ENCODE measurements at regions not wholly inside any gene's neighbourhood (a gene's known extent, or its start where the extent isn't known, plus 50 kb on each side); places are given as distances from the start of the nearest gene placed in this dataset.

DNA sequence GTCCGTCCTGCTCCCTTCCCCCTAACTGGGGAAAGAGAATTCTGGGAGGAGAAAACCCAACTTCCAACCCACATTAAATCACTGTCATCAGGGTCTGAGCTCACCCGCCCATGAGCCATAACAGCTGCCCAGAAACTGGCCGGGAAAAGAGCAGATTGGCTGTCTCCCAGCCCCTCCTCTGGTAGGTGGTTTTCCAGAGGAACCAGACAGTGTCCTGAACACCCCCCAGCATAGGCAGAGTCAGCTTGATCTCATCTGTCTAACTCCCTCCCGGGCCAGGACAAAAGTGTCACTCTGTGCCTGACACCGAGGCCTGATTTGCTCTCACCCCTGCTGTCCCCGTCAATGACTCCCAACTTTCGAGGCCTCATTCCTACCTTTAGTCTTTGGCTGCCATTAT, 197.0 kb downstream of the AXIN2 start:
- TF ChIP-seq, protein P1, sequence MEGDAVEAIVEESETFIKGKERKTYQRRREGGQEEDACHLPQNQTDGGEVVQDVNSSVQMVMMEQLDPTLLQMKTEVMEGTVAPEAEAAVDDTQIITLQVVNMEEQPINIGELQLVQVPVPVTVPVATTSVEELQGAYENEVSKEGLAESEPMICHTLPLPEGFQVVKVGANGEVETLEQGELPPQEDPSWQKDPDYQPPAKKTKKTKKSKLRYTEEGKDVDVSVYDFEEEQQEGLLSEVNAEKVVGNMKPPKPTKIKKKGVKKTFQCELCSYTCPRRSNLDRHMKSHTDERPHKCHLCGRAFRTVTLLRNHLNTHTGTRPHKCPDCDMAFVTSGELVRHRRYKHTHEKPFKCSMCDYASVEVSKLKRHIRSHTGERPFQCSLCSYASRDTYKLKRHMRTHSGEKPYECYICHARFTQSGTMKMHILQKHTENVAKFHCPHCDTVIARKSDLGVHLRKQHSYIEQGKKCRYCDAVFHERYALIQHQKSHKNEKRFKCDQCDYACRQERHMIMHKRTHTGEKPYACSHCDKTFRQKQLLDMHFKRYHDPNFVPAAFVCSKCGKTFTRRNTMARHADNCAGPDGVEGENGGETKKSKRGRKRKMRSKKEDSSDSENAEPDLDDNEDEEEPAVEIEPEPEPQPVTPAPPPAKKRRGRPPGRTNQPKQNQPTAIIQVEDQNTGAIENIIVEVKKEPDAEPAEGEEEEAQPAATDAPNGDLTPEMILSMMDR (IDR thresholded peaks at IDR 0.05) = no peak
- no peak for TF ChIP-seq POLR2A (IDR thresholded peaks at IDR 0.05)
